ENCODE measurements at regions not wholly inside any gene's neighbourhood (a gene's known extent, or its start where the extent isn't known, plus 50 kb on each side); places are given as distances from the start of the nearest gene placed in this dataset.

DNA sequence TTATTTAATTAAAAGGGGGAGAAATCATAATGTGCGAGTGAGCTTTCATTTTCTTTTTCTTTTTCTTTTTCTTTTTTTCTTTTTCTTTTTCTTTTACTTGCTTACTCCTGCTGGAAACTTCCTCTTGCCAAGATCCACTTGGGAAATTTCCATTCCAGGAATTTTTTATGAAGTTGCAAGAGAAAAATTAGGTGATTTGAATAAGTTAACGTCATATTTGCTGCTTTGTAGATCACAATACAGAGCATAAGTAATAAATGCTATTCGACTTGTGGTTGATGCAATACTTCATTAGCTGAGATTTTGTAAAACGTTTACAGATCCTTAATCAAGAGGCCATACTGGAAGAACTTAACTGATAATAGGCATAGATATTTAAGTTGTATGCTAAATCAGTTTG, 354.7 kb upstream of the SMIM21 start:
- DNase-seq (ENCODE audit: low read depth), result no peak
- Histone ChIP-seq H3K4me2 (ENCODE audit: low read length) (no peak overlapping the region), H3K9ac (ENCODE audit: low read length) (no peak overlapping the region), H3K27ac (ENCODE audit: low read depth, low read length) (no peak overlapping the region), H3K4me1 (ENCODE audit: insufficient read depth, low read length) (no peaks in the 10 kb centered on the region), H4K20me1 (ENCODE audit: insufficient read depth, low read length) (no peaks in the 10 kb centered on the region), H3K27me3 (ENCODE audit: insufficient read depth, low read length) (peaks cover 3% of the 10 kb centered on the region), H3K79me2 (ENCODE audit: insufficient read depth, low read length) (no peaks in the 10 kb centered on the region), H3K4me3 (ENCODE audit: insufficient read depth, low read depth, low read length) (no peak overlapping the region), H2AFZ (ENCODE audit: low read depth, low read length) (no peak overlapping the region), H3K9me3 (ENCODE audit: insufficient read depth, low read depth, low read length) (no peaks in the 10 kb centered on the region), H3K36me3 (ENCODE audit: insufficient read depth, low read length) (no peaks in the 10 kb centered on the region)
- Mint-ChIP-seq H3K4me3 (ENCODE audit: unreplicated experiment) (no peak overlapping the region), H3K27me3 (ENCODE audit: low read depth, unreplicated experiment) (peaks cover 25% of the 10 kb centered on the region), H3K36me3 (ENCODE audit: low read depth, unreplicated experiment) (no peaks in the 10 kb centered on the region), H3K27ac (ENCODE audit: unreplicated experiment) (no peak overlapping the region), H3K4me1 (ENCODE audit: low read depth, unreplicated experiment) (no peaks in the 10 kb centered on the region), H3K9me3 (ENCODE audit: unreplicated experiment) (no peaks in the 10 kb centered on the region)
- no peak for FAIRE-seq
- TF ChIP-seq, protein P1, sequence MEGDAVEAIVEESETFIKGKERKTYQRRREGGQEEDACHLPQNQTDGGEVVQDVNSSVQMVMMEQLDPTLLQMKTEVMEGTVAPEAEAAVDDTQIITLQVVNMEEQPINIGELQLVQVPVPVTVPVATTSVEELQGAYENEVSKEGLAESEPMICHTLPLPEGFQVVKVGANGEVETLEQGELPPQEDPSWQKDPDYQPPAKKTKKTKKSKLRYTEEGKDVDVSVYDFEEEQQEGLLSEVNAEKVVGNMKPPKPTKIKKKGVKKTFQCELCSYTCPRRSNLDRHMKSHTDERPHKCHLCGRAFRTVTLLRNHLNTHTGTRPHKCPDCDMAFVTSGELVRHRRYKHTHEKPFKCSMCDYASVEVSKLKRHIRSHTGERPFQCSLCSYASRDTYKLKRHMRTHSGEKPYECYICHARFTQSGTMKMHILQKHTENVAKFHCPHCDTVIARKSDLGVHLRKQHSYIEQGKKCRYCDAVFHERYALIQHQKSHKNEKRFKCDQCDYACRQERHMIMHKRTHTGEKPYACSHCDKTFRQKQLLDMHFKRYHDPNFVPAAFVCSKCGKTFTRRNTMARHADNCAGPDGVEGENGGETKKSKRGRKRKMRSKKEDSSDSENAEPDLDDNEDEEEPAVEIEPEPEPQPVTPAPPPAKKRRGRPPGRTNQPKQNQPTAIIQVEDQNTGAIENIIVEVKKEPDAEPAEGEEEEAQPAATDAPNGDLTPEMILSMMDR (IDR thresholded peaks at IDR 0.05; ENCODE audit: insufficient read depth, low read depth, low read length), result no peak
- TF ChIP-seq EZH2 (IDR thresholded peaks at IDR 0.05; ENCODE audit: insufficient read depth, low read length), result no peak

DNA sequence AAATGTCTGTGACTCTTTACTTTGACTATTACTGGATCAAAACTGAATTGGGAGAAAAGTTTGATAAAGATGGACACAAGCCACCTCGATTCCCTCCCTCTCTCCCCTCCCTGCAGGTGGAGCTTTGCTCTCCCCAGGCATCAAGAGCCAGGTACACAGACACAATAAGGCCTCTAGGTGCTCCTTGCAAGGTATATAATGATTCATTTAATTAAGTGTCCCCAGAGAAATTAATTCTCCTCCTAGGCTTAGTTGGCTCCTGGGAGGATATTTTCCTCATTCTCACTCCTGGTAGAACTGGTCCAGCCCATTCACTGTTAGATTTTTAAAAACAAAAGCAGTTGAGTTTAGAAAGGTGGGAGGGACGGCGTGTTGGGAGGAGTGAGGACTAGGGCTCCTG, 352.4 kb upstream of the SMIM21 start:
- H2AFZ ChIP-seq (ENCODE audit: low read depth, low read length), result no peak overlapping the region
- H3K27ac ChIP-seq (ENCODE audit: low read depth, low read length), result no peak overlapping the region
- no peak for DNase-seq (ENCODE audit: low read depth)
- H3K4me1 ChIP-seq (ENCODE audit: insufficient read depth, low read length), result no peaks in the 10 kb centered on the region
- Mint-ChIP-seq H3K27me3 (ENCODE audit: low read depth, unreplicated experiment) (peaks cover 33% of the 10 kb centered on the region), H3K4me1 (ENCODE audit: low read depth, unreplicated experiment) (no peaks in the 10 kb centered on the region), H3K4me3 (ENCODE audit: unreplicated experiment) (no peak overlapping the region), H3K27ac (ENCODE audit: unreplicated experiment) (no peak overlapping the region), H3K9me3 (ENCODE audit: unreplicated experiment) (no peaks in the 10 kb centered on the region), H3K36me3 (ENCODE audit: low read depth, unreplicated experiment) (no peaks in the 10 kb centered on the region)
- H3K4me3 ChIP-seq (ENCODE audit: insufficient read depth, low read depth, low read length), result no peak overlapping the region
- no peak overlapping the region for H3K9ac ChIP-seq (ENCODE audit: low read length)
- H4K20me1 ChIP-seq (ENCODE audit: insufficient read depth, low read length), result no peaks in the 10 kb centered on the region
- H3K9me3 ChIP-seq (ENCODE audit: insufficient read depth, low read depth, low read length), result no peaks in the 10 kb centered on the region
- no peak for FAIRE-seq
- H3K36me3 ChIP-seq (ENCODE audit: insufficient read depth, low read length), result no peaks in the 10 kb centered on the region
- H3K79me2 ChIP-seq (ENCODE audit: insufficient read depth, low read length), result no peaks in the 10 kb centered on the region
- peaks cover 6% of the 10 kb centered on the region for H3K27me3 ChIP-seq (ENCODE audit: insufficient read depth, low read length)
- TF ChIP-seq, protein P1 (IDR thresholded peaks at IDR 0.05; ENCODE audit: insufficient read depth, low read depth, low read length), result no peak
- no peak for TF ChIP-seq EZH2 (IDR thresholded peaks at IDR 0.05; ENCODE audit: insufficient read depth, low read length)
- no peak overlapping the region for H3K4me2 ChIP-seq (ENCODE audit: low read length)

DNA sequence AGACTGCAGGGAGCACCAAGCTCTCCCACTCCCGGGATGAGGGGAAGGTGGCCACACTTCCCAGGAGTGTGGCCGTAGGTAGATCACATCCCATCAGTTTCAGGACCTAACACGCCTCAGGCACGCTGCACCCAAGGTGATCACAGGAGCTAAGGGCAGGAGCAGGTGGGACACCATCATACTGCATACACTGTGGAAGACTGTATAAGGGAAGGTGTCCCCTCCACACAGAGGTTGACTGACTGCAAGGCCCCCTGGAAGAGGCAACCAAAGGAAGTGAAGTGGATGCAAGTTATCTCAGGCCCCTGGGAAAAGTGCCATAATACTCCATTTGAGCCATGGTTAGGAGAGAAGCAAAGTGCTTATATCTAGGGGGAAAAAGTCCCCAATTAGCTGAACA, 351.9 kb upstream of the SMIM21 start:
- Histone ChIP-seq H4K20me1 (ENCODE audit: insufficient read depth, low read length) (no peaks in the 10 kb centered on the region), H2AFZ (ENCODE audit: low read depth, low read length) (no peak overlapping the region), H3K9ac (ENCODE audit: low read length) (no peak overlapping the region), H3K27me3 (ENCODE audit: insufficient read depth, low read length) (peaks cover 7% of the 10 kb centered on the region), H3K79me2 (ENCODE audit: insufficient read depth, low read length) (no peaks in the 10 kb centered on the region), H3K36me3 (ENCODE audit: insufficient read depth, low read length) (no peaks in the 10 kb centered on the region), H3K4me2 (ENCODE audit: low read length) (no peak overlapping the region), H3K4me1 (ENCODE audit: insufficient read depth, low read length) (no peaks in the 10 kb centered on the region), H3K27ac (ENCODE audit: low read depth, low read length) (no peak overlapping the region), H3K4me3 (ENCODE audit: insufficient read depth, low read depth, low read length) (no peak overlapping the region), H3K9me3 (ENCODE audit: insufficient read depth, low read depth, low read length) (no peaks in the 10 kb centered on the region)
- DNase-seq (ENCODE audit: low read depth) (no peak), FAIRE-seq (no peak)
- Mint-ChIP-seq H3K4me1 (ENCODE audit: low read depth, unreplicated experiment) (no peaks in the 10 kb centered on the region), H3K9me3 (ENCODE audit: unreplicated experiment) (no peaks in the 10 kb centered on the region), H3K36me3 (ENCODE audit: low read depth, unreplicated experiment) (no peaks in the 10 kb centered on the region), H3K27me3 (ENCODE audit: low read depth, unreplicated experiment) (peaks cover 33% of the 10 kb centered on the region), H3K27ac (ENCODE audit: unreplicated experiment) (no peak overlapping the region), H3K4me3 (ENCODE audit: unreplicated experiment) (no peak overlapping the region)
- TF ChIP-seq, protein P1 (IDR thresholded peaks at IDR 0.05; ENCODE audit: insufficient read depth, low read depth, low read length), result no peak
- no peak for TF ChIP-seq EZH2 (IDR thresholded peaks at IDR 0.05; ENCODE audit: insufficient read depth, low read length)

All from astrocyte (in vitro differentiated cells and primary cell).